GM23338 (cell line): ENCODE measurements at regions not wholly inside any gene's neighbourhood (a gene's known extent, or its start where the extent isn't known, plus 50 kb on each side); places are given as distances from the start of the nearest gene placed in this dataset.
A peak's percentile ranks its signal among the peaks of the same experiment; 100 is the strongest.

Experiments used
- ATAC-seq: fragments of 200-7000 bp; cut with Tn5 transposase; 3 replicates; pipeline ENCODE4 v1.9.1; 2020
- DNase-seq: peaks from one replicate; pipeline ENCODE4 v3.0.0-alpha.2; 2015; ENCODE audit warnings: low spot score
- H2AFZ ChIP-seq: fragments of 200-600 bp; sonication (generic); 2 replicates; pipeline ENCODE4 v1.8.0; 2016; ENCODE audit warnings: antibody characterized with exemption, mild to moderate bottlenecking, moderate library complexity
- H3F3A ChIP-seq: fragments of 200-600 bp; sonication (generic); replicated peaks from 2 replicates; pipeline ENCODE4 v1.8.0; 2017; ENCODE audit warnings: antibody characterized with exemption, mixed run types, low read depth
- H3K27ac ChIP-seq: fragments of 200-600 bp; sonication (generic); 2 replicates; pipeline ENCODE4 v1.6.1; 2016; ENCODE audit warnings: low read depth
- H3K27me3 ChIP-seq: fragments of 200-600 bp; sonication (generic); 2 replicates; pipeline ENCODE4 v1.8.0; 2016; ENCODE audit warnings: mild to moderate bottlenecking, mixed run types, moderate library complexity; ENCODE audit not compliant: insufficient read depth
- H3K36me3 ChIP-seq: fragments of 200-600 bp; sonication (generic); 2 replicates; pipeline ENCODE4 v1.8.0; 2016; ENCODE audit warnings: mild to moderate bottlenecking; ENCODE audit not compliant: insufficient read depth
- H3K4me1 ChIP-seq: fragments of 200-600 bp; sonication (generic); 2 replicates; pipeline ENCODE4 v1.8.0; 2016; ENCODE audit warnings: mild to moderate bottlenecking, moderate library complexity; ENCODE audit not compliant: insufficient read depth
- H3K4me2 ChIP-seq: fragments of 200-600 bp; sonication (generic); 2 replicates; pipeline ENCODE4 v1.7.1; 2017; ENCODE audit warnings: mixed run types
- H3K4me3 ChIP-seq: fragments of 200-600 bp; sonication (generic); 2 replicates; pipeline ENCODE4 v1.6.1; 2016; ENCODE audit warnings: mixed run types
- H3K79me2 ChIP-seq: fragments of 200-600 bp; sonication (generic); replicated peaks from 2 replicates; pipeline ENCODE4 v1.8.0; 2017; ENCODE audit warnings: mild to moderate bottlenecking; ENCODE audit not compliant: insufficient read depth
- H3K9me2 ChIP-seq: fragments of 200-600 bp; sonication (generic); 2 replicates; pipeline ENCODE4 v1.8.0; 2017; ENCODE audit not compliant: insufficient read depth
- H4K20me1 ChIP-seq: fragments of 200-600 bp; sonication (generic); replicated peaks from 2 replicates; pipeline ENCODE4 v1.8.0; 2017; ENCODE audit warnings: mild to moderate bottlenecking; ENCODE audit not compliant: insufficient read depth
- H3K27ac Mint-ChIP-seq: 2 replicates; pipeline ENCODE4 v1.8.0; 2020; ENCODE audit warnings: inconsistent platforms, mild to moderate bottlenecking, moderate library complexity, mixed read lengths
- H3K27me3 Mint-ChIP-seq: 3 replicates; pipeline ENCODE4 v1.8.0; 2022; ENCODE audit warnings: low read depth, mild to moderate bottlenecking, moderate library complexity, mixed read lengths, inconsistent platforms; ENCODE audit not compliant: insufficient read depth, poor library complexity
- H3K36me3 Mint-ChIP-seq: 3 replicates; pipeline ENCODE4 v1.8.0; 2021; ENCODE audit warnings: low read depth, mild to moderate bottlenecking, inconsistent platforms, moderate library complexity, mixed read lengths
- H3K4me1 Mint-ChIP-seq: 3 replicates; pipeline ENCODE4 v1.8.0; 2020; ENCODE audit warnings: mild to moderate bottlenecking, inconsistent platforms, mixed read lengths
- H3K4me3 Mint-ChIP-seq: 3 replicates; pipeline ENCODE4 v1.8.0; 2021; ENCODE audit warnings: moderate library complexity, mild to moderate bottlenecking, inconsistent platforms, mixed read lengths
- H3K9me3 Mint-ChIP-seq: 3 replicates; pipeline ENCODE4 v1.8.0; 2020; ENCODE audit warnings: moderate library complexity, mild to moderate bottlenecking, inconsistent platforms, mixed read lengths
- CREB1 ChIP-seq: fragments of 250-450 bp; sonication (Bioruptor Pico); IDR thresholded peaks from 2 replicates; pipeline ENCODE4 v1.5.0; 2020; ENCODE audit warnings: low read depth, mild to moderate bottlenecking, moderate library complexity
- CTCF ChIP-seq, 2 experiments: fragments of 200-600 bp in 1 of 2; sonication (generic) in 1 of 2; conservative IDR thresholded peaks; 2 replicates each; pipeline versions ENCODE4 v1.5.1 to v1.6.1; 2016 to 2017; ENCODE audit warnings: antibody characterized with exemption in 2 of 2, low read depth in 2 of 2, mild to moderate bottlenecking in 2 of 2, moderate library complexity in 1 of 2
- ETS1 ChIP-seq: IDR thresholded peaks from 2 replicates; pipeline ENCODE4 v1.6.1; 2016; ENCODE audit warnings: antibody characterized with exemption
- EZH2 ChIP-seq: fragments of 200-600 bp; sonication (generic); IDR thresholded peaks from one replicate; pipeline ENCODE4 v1.8.0; 2017; ENCODE audit warnings: antibody characterized with exemption, mild to moderate bottlenecking, low read depth; ENCODE audit not compliant: unreplicated experiment
- EZH2phosphoT487 ChIP-seq: fragments of 200-600 bp; sonication (generic); IDR thresholded peaks from one replicate; pipeline ENCODE4 v1.8.1; 2018; ENCODE audit warnings: antibody characterized with exemption; ENCODE audit not compliant: unreplicated experiment
- JUNB ChIP-seq: IDR thresholded peaks from one replicate; pipeline ENCODE4 v1.6.1; 2016; ENCODE audit warnings: antibody characterized with exemption; ENCODE audit not compliant: unreplicated experiment
- NANOG ChIP-seq: IDR thresholded peaks from 2 replicates; pipeline ENCODE4 v1.6.1; 2016; ENCODE audit warnings: antibody characterized with exemption, borderline replicate concordance
- POLR2AphosphoS5 ChIP-seq: IDR thresholded peaks from 2 replicates; pipeline ENCODE4 v1.6.1; 2016; ENCODE audit warnings: antibody characterized with exemption, low read depth
- REST ChIP-seq: IDR thresholded peaks from one replicate; pipeline ENCODE4 v1.6.1; 2018; ENCODE audit warnings: antibody characterized with exemption; ENCODE audit not compliant: unreplicated experiment
- STAT1 ChIP-seq: IDR thresholded peaks from one replicate; pipeline ENCODE4 v1.6.1; 2016; ENCODE audit warnings: antibody characterized with exemption; ENCODE audit not compliant: unreplicated experiment
- ZNF114 ChIP-seq: fragments of 250-450 bp; sonication (Bioruptor Pico); IDR thresholded peaks from 2 replicates; pipeline ENCODE4 v1.5.0; 2020; ENCODE audit warnings: mild to moderate bottlenecking, moderate library complexity
- ZNF331 ChIP-seq: fragments of 250-450 bp; sonication (Bioruptor Pico); IDR thresholded peaks from 2 replicates; pipeline ENCODE4 v1.5.0; 2020; ENCODE audit warnings: low read depth, mild to moderate bottlenecking, moderate library complexity
- ZNF462 ChIP-seq: fragments of 250-450 bp; sonication (Bioruptor Pico); IDR thresholded peaks from 2 replicates; pipeline ENCODE4 v1.5.0; 2020; ENCODE audit warnings: mild to moderate bottlenecking, moderate library complexity

- Histone ChIP-seq H3F3A (no peaks in the 10 kb centered on the region), H3K4me2 (no peak overlapping the region), H3K79me2 (no peaks in the 10 kb centered on the region), H2AFZ (no peak overlapping the region), H3K4me3 (no peak overlapping the region), H3K27ac (no peak overlapping the region), H3K4me1 (peaks cover 9% of the 10 kb centered on the region), H3K27me3 (no peaks in the 10 kb centered on the region), H3K9me2 (no peaks in the 10 kb centered on the region), H4K20me1 (no peaks in the 10 kb centered on the region), H3K36me3 (no peaks in the 10 kb centered on the region)
- ATAC-seq (no peak), DNase-seq (no peak)
- no peak overlapping the region for H3K4me3 Mint-ChIP-seq
- H3K27ac Mint-ChIP-seq = peak overlapping the region; percentile 60; the same call in 1 of the 2 replicates
- TF ChIP-seq CREB1 (CRISPR knock-in tag) = no peak
- TF ChIP-seq ZNF331 (CRISPR knock-in tag) = no peak
- TF ChIP-seq EZH2 = no peak
- no peak for TF ChIP-seq ZNF114 (CRISPR knock-in tag)
- TF ChIP-seq REST = no peak
- TF ChIP-seq ZNF462 (CRISPR knock-in tag) = no peak
- no peak for TF ChIP-seq ETS1
- TF ChIP-seq JUNB = no peak
- no peak for TF ChIP-seq STAT1
- TF ChIP-seq CTCF (conservative IDR thresholded peaks at IDR 0.05; ENCODE audit: low read depth in 2 of 2) = no peak
- no peak for TF ChIP-seq POLR2AphosphoS5
- TF ChIP-seq NANOG = no peak
- TF ChIP-seq EZH2phosphoT487 = no peak
- H3K27me3 Mint-ChIP-seq = peaks cover 7% of the 10 kb centered on the region
- no peaks in the 10 kb centered on the region for H3K36me3 Mint-ChIP-seq
- H3K4me1 Mint-ChIP-seq = peaks cover 16% of the 10 kb centered on the region
- peaks cover 4% of the 10 kb centered on the region; the same call in 1 of the 3 replicates for H3K9me3 Mint-ChIP-seq
These were observed 131.4 kb upstream of the ZMIZ1 start for GRCh38 chr10:78937393-78937792.
